HG03139 (cell line): ENCODE measurements at regions not wholly inside any gene's neighbourhood (a gene's known extent, or its start where the extent isn't known, plus 50 kb on each side); places are given as distances from the start of the nearest gene placed in this dataset.
"Not testable (repeated sequence)": the region's sequence is repeated elsewhere in the genome, so short reads cannot be mapped to it uniquely, and the experiment has no call there.

Experiments used
- ATAC-seq: cut with Tn5 transposase; IDR thresholded peaks from one replicate; pipeline ENCODE4 v1.9.1; 2021; ENCODE audit not compliant: unreplicated experiment

- ATAC-seq, result no peak
Observed at GRCh38 chrX:39427492-39427891, 626.2 kb downstream of the MID1IP1 start.

GRCh38 chrX:39427906-39428305 lies 626.6 kb downstream of the MID1IP1 start:
- ATAC-seq, result no peak

GRCh38 chrX:39430551-39430950 lies 629.3 kb downstream of the MID1IP1 start:
- no peak for ATAC-seq

- no peak for ATAC-seq
Observed at GRCh38 chrX:39431893-39432292, 630.6 kb downstream of the MID1IP1 start.

GRCh38 chrX:39434671-39435070 lies 633.4 kb downstream of the MID1IP1 start:
- ATAC-seq, result not testable (repeated sequence)

GRCh38 chrX:39436538-39436937 lies 635.3 kb downstream of the MID1IP1 start:
- ATAC-seq, result not testable (repeated sequence)

GRCh38 chrX:39437670-39438441 lies 636.6 kb downstream of the MID1IP1 start:
- no peak for ATAC-seq

- ATAC-seq, result no peak
Observed at GRCh38 chrX:39438603-39439602, 637.6 kb downstream of the MID1IP1 start.

- ATAC-seq, result peak; percentile 48
Observed at GRCh38 chrX:39439906-39440798, 638.9 kb downstream of the MID1IP1 start.

- ATAC-seq, result peak; percentile 13
Observed at GRCh38 chrX:39440799-39441284, 639.6 kb downstream of the MID1IP1 start.

- no peak for ATAC-seq
Observed at GRCh38 chrX:39442332-39442731, 641.1 kb downstream of the MID1IP1 start.

- no peak for ATAC-seq
Observed at GRCh38 chrX:39443240-39443639, 642.0 kb downstream of the MID1IP1 start.

GRCh38 chrX:39445336-39445735 lies 644.1 kb downstream of the MID1IP1 start:
- ATAC-seq, result no peak

GRCh38 chrX:39449352-39449751 lies 648.1 kb downstream of the MID1IP1 start:
- no peak for ATAC-seq

GRCh38 chrX:39450234-39450977 lies 647.4 kb downstream of the BCOR start:
- ATAC-seq, result no peak

- ATAC-seq, result no peak
Observed at GRCh38 chrX:39451046-39451445, 646.7 kb downstream of the BCOR start.

GRCh38 chrX:39452401-39452800 lies 645.4 kb downstream of the BCOR start:
- ATAC-seq, result no peak

GRCh38 chrX:39453889-39454621 lies 643.7 kb downstream of the BCOR start:
- ATAC-seq, result no peak

- ATAC-seq, result no peak
Observed at GRCh38 chrX:39456894-39457604, 640.7 kb downstream of the BCOR start.
